NCI-H524 (cell line): ENCODE measurements at regions not wholly inside any gene's neighbourhood (a gene's known extent, or its start where the extent isn't known, plus 50 kb on each side); places are given as distances from the start of the nearest gene placed in this dataset.
"Not testable (repeated sequence)": the region's sequence is repeated elsewhere in the genome, so short reads cannot be mapped to it uniquely, and the experiment has no call there.

Source experiments
- DNase-seq, 2 experiments: peaks; one replicate each; lab custom pipeline; 2025; lab: John Stamatoyannopoulos, UW

- DNase-seq = no peak
Observed at GRCh38 chr18:71370095-71370494, 1081.2 kb downstream of the SOCS6 start.

- DNase-seq = no peak
Observed at GRCh38 chr18:71362140-71362539, 1073.3 kb downstream of the SOCS6 start.

- DNase-seq = not testable (repeated sequence)
Observed at GRCh38 chr18:71355599-71355998, 1066.8 kb downstream of the SOCS6 start.

- DNase-seq = peak in 1 of 2 experiments; percentile 13
Observed at GRCh38 chr18:71352618-71353017, 1063.8 kb downstream of the SOCS6 start.

GRCh38 chr18:71336576-71337210 lies 1047.8 kb downstream of the SOCS6 start:
- DNase-seq = no peak

GRCh38 chr18:71329563-71329962 lies 1040.7 kb downstream of the SOCS6 start:
- DNase-seq = no peak

GRCh38 chr18:71329114-71329513 lies 1040.3 kb downstream of the SOCS6 start:
- no peak for DNase-seq

GRCh38 chr18:71327850-71328249 lies 1039.0 kb downstream of the SOCS6 start:
- DNase-seq = peak; percentile 15 to 56

GRCh38 chr18:71327441-71327840 lies 1038.6 kb downstream of the SOCS6 start:
- no peak for DNase-seq

GRCh38 chr18:71326826-71327225 lies 1038.0 kb downstream of the SOCS6 start:
- peak in 1 of 2 experiments; percentile 10 for DNase-seq

GRCh38 chr18:71324356-71324755 lies 1035.5 kb downstream of the SOCS6 start:
- DNase-seq = no peak

- DNase-seq = no peak
Observed at GRCh38 chr18:71322201-71322600, 1033.4 kb downstream of the SOCS6 start.

- DNase-seq = no peak
Observed at GRCh38 chr18:71321319-71321718, 1032.5 kb downstream of the SOCS6 start.

- DNase-seq = no peak
Observed at GRCh38 chr18:71304856-71305255, 1016.0 kb downstream of the SOCS6 start.

GRCh38 chr18:71303743-71304142 lies 1014.9 kb downstream of the SOCS6 start:
- DNase-seq = not testable (repeated sequence)

GRCh38 chr18:71301596-71301995 lies 1012.8 kb downstream of the SOCS6 start:
- DNase-seq = no peak

GRCh38 chr18:71294201-71294600 lies 1005.4 kb downstream of the SOCS6 start:
- not testable (repeated sequence) for DNase-seq

- no peak for DNase-seq
Observed at GRCh38 chr18:71293322-71293721, 1004.5 kb downstream of the SOCS6 start.

GRCh38 chr18:71287268-71287667 lies 998.4 kb downstream of the SOCS6 start:
- DNase-seq = peak in 1 of 2 experiments; percentile 21

- DNase-seq = no peak
Observed at GRCh38 chr18:71252351-71252865, 963.6 kb downstream of the SOCS6 start.

- DNase-seq = no peak
Observed at GRCh38 chr18:71250191-71250590, 961.3 kb downstream of the SOCS6 start.

GRCh38 chr18:71249791-71250190 lies 960.9 kb downstream of the SOCS6 start:
- no peak for DNase-seq

GRCh38 chr18:71242981-71243380 lies 954.1 kb downstream of the SOCS6 start:
- peak; percentile 23 to 79 for DNase-seq
